NCI-H2107 treated with DMSO at 0.1 percent for 48 hours (cell line): ENCODE measurements at regions not wholly inside any gene's neighbourhood (a gene's known extent, or its start where the extent isn't known, plus 50 kb on each side); places are given as distances from the start of the nearest gene placed in this dataset.

ENCODE experiments used
- DNase-seq: peaks from one replicate; lab custom pipeline; 2025; ENCODE audit not compliant: unreplicated experiment; lab: John Stamatoyannopoulos, UW

DNA sequence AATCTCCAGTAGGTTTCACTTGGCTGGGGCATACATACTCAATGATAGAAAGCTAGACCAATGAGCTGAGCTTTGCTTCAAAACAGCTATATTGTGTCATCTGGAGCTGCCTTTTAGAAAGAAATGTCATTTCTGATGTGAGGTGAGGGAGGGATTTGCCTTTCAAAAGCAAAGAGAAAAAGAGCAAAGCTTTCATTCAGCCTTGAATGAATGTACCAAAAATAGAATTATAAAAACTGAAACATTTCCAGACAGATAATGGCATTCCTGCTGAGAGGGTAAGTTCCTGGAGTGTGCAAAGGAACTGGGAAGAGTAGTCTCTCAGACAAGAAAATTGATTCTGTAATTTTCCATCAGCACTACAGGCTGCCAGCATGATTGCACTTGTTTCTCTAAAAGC, 710.0 kb downstream of the LRFN5 start:
- DNase-seq = no peak

DNA sequence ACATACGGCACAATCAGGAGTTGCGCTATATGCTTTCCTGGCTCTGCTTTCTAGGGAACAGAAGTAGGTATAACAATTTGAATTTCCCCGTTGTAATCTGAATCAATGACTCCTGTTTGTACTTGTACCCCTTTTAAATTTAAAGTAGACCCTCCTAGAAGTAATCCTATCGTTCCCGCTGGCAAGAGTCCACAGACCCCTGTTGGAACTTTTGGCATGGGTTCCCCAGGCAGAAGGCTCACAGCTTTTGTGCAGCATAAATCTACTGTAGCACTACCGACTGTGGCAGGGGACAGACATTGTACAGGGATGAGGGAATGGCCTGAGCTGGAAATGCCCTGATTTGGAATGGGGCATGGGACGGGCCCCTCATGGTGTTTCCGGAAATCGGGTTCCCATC, 705.2 kb downstream of the LRFN5 start:
- no peak for DNase-seq

DNA sequence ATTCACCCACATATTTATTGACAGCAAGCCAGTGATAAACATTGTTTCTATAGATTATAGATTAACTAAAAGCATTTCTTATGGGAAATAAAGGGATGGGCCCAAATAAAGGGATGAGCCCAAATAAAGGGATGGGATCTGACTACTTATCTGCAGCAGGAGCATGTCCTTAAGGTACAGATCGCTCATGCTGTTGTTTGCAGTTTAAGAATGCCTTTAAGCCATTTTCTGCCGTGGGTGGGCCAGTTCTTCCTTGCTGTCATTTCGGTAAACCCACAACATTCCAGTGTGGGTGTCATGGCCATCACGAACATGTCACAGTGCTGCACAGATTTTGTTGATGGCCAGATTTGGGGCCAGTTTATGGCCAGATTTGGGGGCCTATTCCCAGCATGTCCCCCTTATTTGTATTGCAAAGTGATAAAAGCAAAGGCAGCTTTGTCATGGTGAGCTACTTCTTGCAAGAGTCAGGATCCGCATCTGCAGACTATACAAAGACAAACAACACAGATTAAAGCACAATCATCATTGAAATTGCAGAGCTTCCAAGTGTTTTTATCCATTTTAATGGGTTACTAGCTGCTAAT, 700.7 kb downstream of the LRFN5 start:
- DNase-seq = no peak

DNA sequence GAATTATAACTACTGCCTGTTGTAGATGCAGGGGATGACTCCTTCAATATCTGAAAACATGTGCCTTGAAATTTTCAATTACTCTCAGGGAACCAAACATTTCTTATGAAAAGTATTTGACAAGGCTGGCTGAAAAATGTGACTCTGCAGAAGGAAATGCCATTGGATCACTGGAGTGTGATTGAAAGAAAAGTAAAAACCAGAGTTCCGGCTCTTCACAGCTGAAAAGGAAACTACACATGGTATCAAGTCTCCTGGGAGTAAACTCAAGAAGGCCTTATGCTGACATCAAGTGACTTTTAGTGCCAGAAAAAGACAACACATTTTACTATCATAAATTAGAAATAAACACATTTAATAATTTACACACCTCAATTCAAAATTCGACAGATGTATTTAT, 693.0 kb downstream of the LRFN5 start:
- DNase-seq = peak; percentile 15

DNA sequence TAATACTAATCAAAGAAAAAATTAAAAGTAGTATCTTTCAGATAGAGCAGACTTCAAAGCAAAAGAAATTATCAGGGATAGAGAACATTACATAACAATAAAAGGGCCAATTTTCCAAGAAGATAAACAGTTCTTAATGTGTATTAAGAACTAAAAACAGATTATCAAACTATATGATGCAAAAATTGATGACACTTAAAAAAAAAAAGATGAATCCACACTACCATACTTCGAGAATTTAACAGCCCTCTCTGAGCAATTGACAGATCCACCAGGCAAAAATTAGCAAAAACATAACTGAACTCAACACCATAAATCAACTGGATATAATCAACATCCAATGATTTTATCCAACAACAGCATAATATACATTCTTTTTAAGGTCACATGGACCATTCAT, 686.5 kb downstream of the LRFN5 start:
- DNase-seq = no peak

DNA sequence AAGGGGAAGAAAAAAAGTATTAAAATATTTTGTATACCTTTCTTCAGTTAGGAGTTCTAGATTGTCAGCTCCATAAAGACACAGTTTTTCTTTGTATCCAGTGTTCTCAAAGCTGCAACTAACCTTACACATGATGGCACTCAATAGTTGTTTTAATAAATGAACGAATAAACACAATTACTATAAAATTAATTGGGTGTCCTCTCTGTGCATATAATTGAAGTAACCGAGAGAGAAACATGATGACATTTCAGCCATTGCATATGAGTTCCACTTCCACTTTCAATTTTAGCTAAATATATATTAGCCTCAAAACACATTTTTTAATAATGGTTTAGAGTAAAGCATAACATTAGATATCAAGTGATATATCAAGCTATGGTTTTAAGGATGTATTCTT, 671.2 kb downstream of the LRFN5 start:
- no peak for DNase-seq

DNA sequence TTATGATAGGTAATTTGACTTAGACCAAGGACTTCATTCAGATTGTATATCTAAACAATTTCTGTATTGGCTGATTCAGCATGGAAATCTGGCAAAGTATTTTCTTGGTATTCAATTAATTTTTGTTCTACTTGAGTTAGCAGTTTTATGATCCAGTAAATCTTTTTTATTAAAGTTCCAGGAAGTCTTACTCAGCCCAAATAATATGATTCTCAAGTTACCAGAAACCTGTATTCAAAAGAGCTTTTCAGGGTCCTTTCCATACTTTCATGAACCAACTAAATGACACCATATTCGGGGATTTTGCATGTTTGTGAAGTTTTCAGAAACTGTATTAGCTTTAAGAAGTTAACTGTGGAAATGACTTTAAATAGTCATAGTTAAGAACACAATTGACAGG, 662.6 kb downstream of the LRFN5 start:
- DNase-seq = no peak

DNA sequence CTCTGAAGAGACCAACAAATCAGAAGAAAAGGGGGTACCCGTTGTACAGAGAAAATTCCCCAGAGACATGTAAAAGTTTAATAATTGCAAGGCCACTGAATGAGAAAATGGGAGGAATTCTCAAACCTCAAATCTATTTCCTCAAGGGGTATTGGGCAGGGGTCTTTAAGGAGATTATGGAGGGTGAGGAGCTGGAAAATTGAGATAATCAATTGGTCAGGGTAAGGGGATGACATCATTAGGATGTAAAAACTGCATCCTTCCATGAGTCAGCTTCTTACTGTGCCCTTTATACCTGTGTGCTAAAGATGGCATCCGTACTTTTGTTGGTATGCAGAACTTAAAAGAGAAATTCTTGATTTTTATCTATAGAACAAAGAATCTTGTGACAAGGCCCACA, 641.5 kb downstream of the LRFN5 start:
- DNase-seq = no peak

DNA sequence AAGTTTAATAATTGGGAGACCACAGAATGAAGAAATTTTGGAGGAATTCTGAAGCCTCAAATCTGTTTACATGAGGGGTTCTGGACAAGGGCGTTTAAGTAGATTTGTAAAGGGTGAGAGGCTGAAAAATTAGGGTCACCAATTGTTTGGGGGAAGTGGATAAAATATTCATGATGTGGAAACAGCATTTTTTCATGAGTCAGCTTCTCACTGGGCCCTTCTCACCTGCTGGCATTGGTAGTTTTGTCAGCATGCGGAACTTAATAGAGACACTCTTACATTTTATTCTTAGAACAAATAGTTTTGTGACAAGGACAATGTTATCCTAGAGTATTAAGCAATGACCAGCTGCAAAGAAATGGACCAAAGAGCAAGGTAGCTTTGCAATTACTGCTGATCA, 634.4 kb downstream of the LRFN5 start:
- no peak for DNase-seq

DNA sequence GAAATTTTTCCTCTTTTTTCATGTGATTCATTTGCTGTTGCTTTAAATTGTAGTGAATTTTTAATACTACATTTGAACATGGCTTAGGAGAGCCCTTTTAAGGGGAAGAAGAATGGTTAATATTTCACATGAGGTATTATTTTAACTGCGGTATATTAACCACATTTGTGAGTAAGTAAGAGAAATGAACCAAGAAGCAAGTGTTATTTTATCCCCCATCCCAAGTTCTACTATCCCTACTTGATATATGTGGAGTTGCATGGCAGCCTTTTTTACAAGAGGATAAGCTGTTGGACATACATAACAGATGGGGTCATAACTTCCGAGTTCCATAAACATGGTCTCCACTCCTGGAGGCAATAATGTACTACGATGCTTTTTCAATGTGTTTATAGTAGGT, 623.3 kb downstream of the LRFN5 start:
- no peak for DNase-seq

DNA sequence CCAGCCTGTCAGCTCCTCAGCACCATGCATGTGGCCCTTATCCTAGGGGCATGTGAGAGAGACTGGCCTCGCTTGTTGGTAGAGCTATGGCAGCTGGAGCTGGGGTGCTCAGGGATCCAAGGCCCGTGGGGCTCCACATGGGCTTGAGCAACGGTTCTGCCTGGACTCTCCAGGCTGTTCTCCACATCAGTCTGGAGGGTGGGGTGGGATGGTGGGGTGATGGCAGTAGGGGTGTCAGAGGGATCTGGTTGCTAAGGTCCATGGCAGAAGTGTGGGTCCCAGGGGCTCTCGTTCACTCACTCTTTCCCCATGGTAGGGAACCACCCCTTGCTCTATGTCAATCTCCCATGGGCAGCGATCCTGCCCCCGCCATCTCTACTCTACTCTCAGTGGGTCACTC, 622.6 kb downstream of the LRFN5 start:
- DNase-seq = no peak

DNA sequence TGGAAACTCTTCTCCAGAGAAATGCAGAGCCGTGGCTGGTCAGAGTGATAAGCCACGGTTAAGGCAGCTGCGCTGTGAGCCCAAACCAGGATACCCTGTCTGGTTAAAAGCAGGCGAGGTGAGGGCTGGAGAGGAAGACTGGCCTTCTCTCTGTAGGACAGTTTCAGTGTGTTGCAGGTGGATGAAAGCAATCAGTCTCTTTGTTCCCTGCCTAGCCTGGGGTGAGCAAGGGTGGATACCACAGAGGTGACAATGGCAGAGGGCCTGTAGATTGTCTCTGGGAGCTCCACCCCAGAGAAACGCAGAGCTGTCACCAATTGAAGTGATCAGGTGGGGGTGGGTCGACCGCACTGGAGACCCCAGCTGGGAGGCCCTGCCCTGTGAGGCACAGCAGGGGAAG, 621.9 kb downstream of the LRFN5 start:
- no peak for DNase-seq

DNA sequence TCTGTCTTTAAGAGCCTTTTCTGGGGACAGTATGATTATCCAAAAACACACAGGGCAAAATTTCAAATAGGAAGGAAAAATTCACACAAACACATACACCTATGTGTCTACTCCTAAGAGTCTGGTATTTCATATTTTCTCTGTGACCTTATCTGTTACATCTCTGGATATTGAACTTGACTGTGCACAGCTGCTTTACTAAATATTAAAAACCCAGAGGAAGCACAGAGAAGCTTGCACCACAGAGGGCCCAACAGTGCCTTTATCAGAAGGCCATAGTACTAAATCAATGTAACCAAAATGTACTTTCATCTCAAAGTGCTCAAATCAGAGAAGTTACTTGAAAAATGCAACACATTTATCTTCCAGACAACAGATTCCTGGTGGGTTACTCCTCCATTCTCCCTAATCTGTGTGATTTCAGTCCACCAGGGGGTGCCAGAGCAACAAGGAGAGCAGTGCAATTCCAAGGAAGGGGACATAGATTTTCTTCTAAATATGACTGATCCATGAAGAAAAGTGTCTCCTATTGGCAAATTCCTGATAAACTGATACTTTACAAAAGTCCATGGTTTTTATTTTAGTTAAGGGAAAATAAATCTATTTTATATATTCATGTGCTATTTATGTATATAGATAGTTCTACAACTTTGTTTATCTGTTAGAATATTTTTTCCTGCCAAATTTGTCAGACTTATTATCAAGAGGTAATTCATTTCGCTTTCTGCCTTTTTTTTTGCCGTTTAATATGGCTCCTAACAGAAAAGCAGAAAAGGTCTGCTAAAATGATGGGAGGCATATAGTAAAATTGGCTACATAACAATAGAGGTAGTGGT, 617.6 kb downstream of the LRFN5 start:
- DNase-seq = peak; percentile 79

DNA sequence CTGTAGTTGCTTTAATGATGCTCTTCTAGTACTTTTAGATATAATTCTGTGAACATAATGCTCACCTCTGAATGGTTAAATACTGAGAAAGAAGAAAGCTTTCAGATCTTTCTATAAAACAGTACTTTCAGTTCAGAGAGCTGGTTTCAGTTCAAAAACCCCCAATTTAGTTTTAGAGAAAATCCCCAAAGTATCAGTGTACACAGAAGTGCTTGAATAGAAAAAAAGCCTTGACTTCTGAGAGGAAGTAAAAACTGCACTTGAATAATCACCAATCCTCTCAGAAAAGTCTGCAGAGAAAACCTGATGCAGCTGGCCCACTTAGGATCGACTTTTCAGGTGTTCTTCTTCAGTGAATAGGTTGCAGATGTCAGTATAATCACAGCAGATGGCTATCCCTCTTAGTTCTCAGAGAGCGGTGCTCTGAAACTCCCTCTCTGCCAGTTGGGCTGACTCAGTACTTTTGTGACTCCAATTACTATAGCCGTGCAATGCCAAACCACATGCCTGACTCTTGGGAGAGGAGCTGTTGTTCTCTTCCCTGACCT, 616.3 kb downstream of the LRFN5 start:
- peak; percentile 99 for DNase-seq

DNA sequence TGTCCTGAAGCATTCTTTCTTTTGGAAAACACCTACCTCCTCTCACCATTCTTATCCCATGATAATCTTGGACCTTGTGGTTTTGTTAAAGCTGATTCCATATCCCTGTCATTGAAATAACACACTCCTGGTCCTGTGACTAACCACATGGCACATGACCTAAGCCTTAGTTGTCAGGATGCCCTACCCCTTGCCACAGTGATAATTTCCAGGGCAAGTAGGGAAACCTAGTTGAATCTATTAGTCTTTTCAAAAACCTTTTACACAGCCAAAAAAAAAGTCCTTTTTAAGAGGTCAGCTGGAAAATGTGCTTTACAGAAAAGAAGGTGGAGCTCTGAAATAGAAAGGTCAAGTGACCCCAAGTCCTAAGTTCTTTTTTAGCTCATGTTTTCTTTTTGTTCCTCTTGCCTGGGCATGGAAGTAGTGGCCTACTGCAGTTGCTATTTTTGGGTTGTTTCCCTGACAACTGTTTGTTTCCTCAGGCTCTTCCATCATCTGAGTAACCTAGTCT, 608.4 kb downstream of the LRFN5 start:
- DNase-seq = peak; percentile 38

DNA sequence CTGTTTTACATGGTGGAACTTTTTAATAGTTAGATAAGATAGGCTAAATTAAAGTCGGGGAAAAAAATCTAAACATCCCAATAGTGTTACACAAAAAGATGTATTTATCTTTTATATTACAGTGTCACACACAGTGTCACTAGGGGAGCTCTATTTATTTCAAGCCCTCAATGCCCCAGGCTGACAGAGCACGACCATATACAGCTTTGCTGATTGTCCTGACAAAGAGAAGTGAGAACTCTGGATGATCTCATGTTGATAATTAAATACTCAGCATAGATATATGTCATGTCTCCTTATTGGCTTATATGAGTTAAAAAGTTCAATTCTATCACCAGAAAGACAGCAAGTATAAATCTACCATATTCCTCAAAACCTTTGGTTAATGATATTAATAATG, 594.3 kb downstream of the LRFN5 start:
- no peak for DNase-seq

DNA sequence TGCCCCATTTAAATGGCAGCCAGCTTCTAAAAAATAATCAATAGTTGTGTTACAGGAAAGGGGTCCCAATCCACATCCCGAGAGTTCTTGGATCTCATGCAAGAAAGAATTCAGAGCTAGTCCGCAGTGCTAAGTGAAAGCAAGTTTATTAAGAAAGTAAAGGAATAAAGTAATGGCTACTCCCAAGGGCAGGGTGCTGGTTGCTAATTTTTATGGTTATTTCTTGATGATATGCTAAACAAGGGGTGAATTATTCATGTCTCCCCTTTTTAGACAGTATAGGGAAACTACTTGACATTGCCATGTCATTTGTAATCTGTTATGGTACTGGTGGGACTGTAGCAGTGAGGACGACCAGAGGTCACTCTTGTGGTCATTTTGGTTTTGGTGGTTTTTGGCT, 591.3 kb downstream of the LRFN5 start:
- DNase-seq = no peak

DNA sequence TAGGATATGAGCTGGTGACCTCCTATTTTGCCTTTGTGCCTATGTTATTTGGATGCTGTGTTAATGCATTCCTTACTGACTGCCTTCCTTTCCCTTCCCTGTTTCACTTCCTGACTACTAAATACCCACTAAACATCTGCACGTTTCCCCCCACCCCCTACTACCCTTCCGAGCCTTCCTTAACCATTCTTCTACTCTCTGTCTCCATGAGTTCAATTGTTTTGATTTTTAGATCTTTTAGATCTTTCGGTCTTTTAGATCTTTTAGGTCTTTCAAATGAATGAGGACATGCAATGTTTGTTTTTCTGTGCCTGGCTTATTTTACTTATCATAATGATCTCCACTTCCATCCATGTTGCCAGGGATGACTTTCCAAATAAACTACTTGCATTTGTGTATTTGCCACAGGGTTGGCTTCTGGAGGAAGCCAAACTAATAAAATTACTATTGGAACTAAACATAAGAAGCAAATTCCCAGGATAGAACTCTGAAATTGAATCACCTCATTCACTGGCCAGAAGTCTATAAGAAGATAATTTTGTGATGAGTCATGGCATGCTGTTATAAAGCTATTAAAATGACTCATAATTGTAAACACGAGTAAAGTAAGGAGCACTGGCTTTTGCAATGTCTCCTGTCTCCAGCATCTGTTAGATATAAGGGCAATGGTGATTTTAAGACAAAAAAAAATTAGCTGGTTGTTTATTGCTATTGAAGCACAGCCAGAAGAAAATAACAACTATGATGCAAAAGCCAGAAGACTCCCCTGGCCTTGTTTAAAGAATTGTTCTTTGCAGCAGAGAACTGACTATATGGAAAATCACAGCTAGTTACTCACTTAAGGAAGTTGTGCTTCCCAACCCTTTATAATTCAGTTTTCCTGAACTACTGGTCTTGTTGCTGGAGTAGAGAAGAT, 586.3 kb downstream of the LRFN5 start:
- DNase-seq = no peak

DNA sequence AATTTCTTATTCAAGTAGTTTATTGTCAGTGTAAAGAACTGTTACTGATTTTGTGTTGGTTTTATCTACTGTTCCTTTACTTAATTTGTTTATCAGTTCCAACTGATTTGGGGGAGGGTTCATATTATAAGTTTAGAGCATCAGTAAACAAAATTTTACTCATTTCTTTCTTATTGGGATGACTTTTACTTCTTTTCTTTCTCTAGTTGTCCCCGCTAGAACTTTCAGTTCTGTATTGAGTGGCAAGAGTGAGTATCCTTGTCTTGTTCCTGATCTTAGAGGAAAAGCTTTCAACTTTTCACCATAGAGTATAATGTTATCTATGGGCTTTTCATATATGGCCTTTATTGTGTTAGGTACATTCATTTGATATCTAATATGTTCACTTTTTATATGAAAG, 584.1 kb downstream of the LRFN5 start:
- DNase-seq = no peak

DNA sequence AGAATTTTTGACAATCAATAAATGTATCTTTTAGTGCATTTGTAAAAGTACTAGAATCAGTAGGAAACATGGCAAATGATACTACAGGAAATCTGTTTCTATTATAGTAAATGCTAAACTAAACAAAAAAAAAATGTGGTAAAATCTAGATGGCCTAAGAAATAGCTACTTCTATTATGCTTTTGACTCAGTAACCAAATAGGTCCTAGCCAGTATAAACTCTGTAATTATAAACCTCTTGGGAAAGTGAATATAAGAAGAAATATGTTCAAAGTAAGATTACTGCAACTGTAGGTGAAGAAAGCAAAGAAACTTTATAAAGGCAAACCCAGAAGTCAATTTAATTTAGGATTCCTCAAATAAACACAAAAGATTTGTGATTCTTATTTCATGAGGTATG, 581.2 kb downstream of the LRFN5 start:
- DNase-seq = no peak

DNA sequence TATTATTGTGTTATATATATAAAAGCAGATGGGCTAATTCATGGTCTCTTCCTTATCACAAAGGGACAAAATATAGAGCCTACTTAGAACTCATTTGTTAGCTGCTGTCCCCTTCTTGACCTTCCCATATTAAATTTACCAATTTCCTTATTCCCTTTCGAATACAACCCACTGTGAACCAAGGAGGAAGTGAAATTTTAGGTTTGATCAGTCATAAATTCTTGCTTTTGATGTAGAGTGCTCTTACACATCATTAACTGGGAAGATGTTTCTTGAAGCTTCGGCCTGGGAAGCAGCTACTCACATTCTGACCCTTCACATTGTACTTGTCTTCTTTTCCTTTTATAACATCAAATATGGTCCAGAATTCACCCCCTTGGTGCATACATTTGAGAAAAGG, 579.0 kb downstream of the LRFN5 start:
- no peak for DNase-seq
